Fibroblast of lung (primary cell): ENCODE measurements at regions not wholly inside any gene's neighbourhood (a gene's known extent, or its start where the extent isn't known, plus 50 kb on each side); places are given as distances from the start of the nearest gene placed in this dataset.
"Not testable (repeated sequence)": the region's sequence is repeated elsewhere in the genome, so short reads cannot be mapped to it uniquely, and the experiment has no call there.

ENCODE experiments used
- DNase-seq, 2 donors: peaks; one replicate each; pipeline versions ENCODE4 v3.0.0 to v3.0.0-alpha.2; 2010; ENCODE audit warnings: low read depth in 2 of 2
- H2AFZ ChIP-seq: 2 replicates; pipeline ENCODE4 v1.5.1; 2012; ENCODE audit warnings: low read length, control low read depth, inconsistent platforms
- H3K27ac ChIP-seq: 2 replicates; pipeline ENCODE4 v1.5.1; 2011; ENCODE audit warnings: low read length, control low read depth; ENCODE audit not compliant: insufficient read depth
- H3K27me3 ChIP-seq: 2 replicates; pipeline ENCODE4 v1.5.1; 2011; ENCODE audit warnings: mild to moderate bottlenecking, low read length; ENCODE audit not compliant: control insufficient read depth, insufficient read depth
- H3K36me3 ChIP-seq: 2 replicates; pipeline ENCODE4 v1.5.1; 2011; ENCODE audit warnings: low read length; ENCODE audit not compliant: control insufficient read depth, insufficient read depth
- H3K4me1 ChIP-seq: 2 replicates; pipeline ENCODE4 v1.5.1; 2011; ENCODE audit warnings: low read length; ENCODE audit not compliant: control insufficient read depth, insufficient read depth; ENCODE audit errors: extremely low read depth
- H3K4me2 ChIP-seq: 2 replicates; pipeline ENCODE4 v1.5.1; 2011; ENCODE audit warnings: low read length, control low read depth; ENCODE audit not compliant: insufficient read depth; ENCODE audit errors: extremely low read depth
- H3K4me3 ChIP-seq, 4 experiments: fragments of 200-600 bp in 1 of 4; sonication (generic) in 1 of 4; replicated peaks in 1 of 4; 2 replicates each; pipeline ENCODE4 v1.5.1; 2011 to 2016; ENCODE audit warnings: low read length in 4 of 4, low read depth in 3 of 4, mild to moderate bottlenecking in 3 of 4, control low read depth in 2 of 4, inconsistent platforms in 1 of 4, mixed read lengths in 1 of 4; ENCODE audit not compliant: insufficient read depth in 1 of 4; ENCODE audit errors: control extremely low read depth in 1 of 4
- H3K79me2 ChIP-seq: 2 replicates; pipeline ENCODE4 v1.5.1; 2012; ENCODE audit warnings: mild to moderate bottlenecking, low read length, inconsistent platforms; ENCODE audit not compliant: control insufficient read depth, insufficient read depth
- H3K9ac ChIP-seq: 2 replicates; pipeline ENCODE4 v1.5.1; 2011; ENCODE audit warnings: mild to moderate bottlenecking, low read length, control low read depth; ENCODE audit not compliant: insufficient read depth
- H3K9me3 ChIP-seq: 2 replicates; pipeline ENCODE4 v1.5.1; 2012; ENCODE audit warnings: low read depth, low read length; ENCODE audit not compliant: control insufficient read depth, insufficient read depth
- H4K20me1 ChIP-seq: 2 replicates; pipeline ENCODE4 v1.5.1; 2011; ENCODE audit warnings: low read length; ENCODE audit not compliant: control insufficient read depth, insufficient read depth; ENCODE audit errors: extremely low read depth
- CTCF ChIP-seq, 2 donors: IDR thresholded peaks in 1 of 2; conservative IDR thresholded peaks in 1 of 2; 1 replicate in 1 of 2; 2 replicates in 1 of 2; pipeline ENCODE4 v1.5.1; 2011 to 2012; ENCODE audit warnings: low read length in 2 of 2, control low read depth in 1 of 2, inconsistent platforms in 1 of 2, low read depth in 1 of 2, mild to moderate bottlenecking in 1 of 2
- EZH2 ChIP-seq: IDR thresholded peaks from 2 replicates; pipeline ENCODE4 v1.5.1; 2012; ENCODE audit warnings: low read length, control low read depth, mild to moderate bottlenecking; ENCODE audit errors: missing control alignments

- Histone ChIP-seq H3K27ac (no peak overlapping the region), H3K4me1 (no peaks in the 10 kb centered on the region), H3K79me2 (no peaks in the 10 kb centered on the region), H2AFZ (no peak overlapping the region), H4K20me1 (no peaks in the 10 kb centered on the region), H3K27me3 (no peaks in the 10 kb centered on the region), H3K9me3 (no peaks in the 10 kb centered on the region), H3K36me3 (no peaks in the 10 kb centered on the region), H3K4me2 (no peak overlapping the region), H3K4me3 (no peak overlapping the region), H3K9ac (no peak overlapping the region)
- no peak for DNase-seq
- TF ChIP-seq CTCF (conservative IDR thresholded peaks at IDR 0.05 in 1 of 2, IDR thresholded peaks at IDR 0.05 in 1 of 2; ENCODE audit: low read depth in 1 of 2, low read length in 2 of 2): no peak
- TF ChIP-seq EZH2: no peak
These were observed 137.1 kb upstream of the RAB4A start for GRCh38 chr1:229133811-229134210.

GRCh38 chr1:229134381-229135217 is 136.3 kb upstream of the RAB4A start:
- not testable (repeated sequence) for H3K9me3 ChIP-seq, H2AFZ ChIP-seq, H3K27me3 ChIP-seq, H3K27ac ChIP-seq, H3K4me1 ChIP-seq, H3K4me2 ChIP-seq, H4K20me1 ChIP-seq, H3K9ac ChIP-seq, DNase-seq, H3K36me3 ChIP-seq, H3K79me2 ChIP-seq, H3K4me3 ChIP-seq

- no peaks in the 10 kb centered on the region for H3K36me3 ChIP-seq
- TF ChIP-seq EZH2 (no peak), CTCF (conservative IDR thresholded peaks at IDR 0.05 in 1 of 2, IDR thresholded peaks at IDR 0.05 in 1 of 2; ENCODE audit: low read depth in 1 of 2, low read length in 2 of 2) (no peak)
- no peaks in the 10 kb centered on the region for H3K9me3 ChIP-seq
- H3K27ac ChIP-seq: no peak overlapping the region
- no peak overlapping the region for H2AFZ ChIP-seq
- H3K4me1 ChIP-seq: no peaks in the 10 kb centered on the region
- no peak for DNase-seq
- no peak overlapping the region for H3K9ac ChIP-seq
- H3K4me2 ChIP-seq: no peak overlapping the region
- no peaks in the 10 kb centered on the region for H4K20me1 ChIP-seq
- no peaks in the 10 kb centered on the region for H3K27me3 ChIP-seq
- no peaks in the 10 kb centered on the region for H3K79me2 ChIP-seq
- H3K4me3 ChIP-seq: no peak overlapping the region
These were observed 135.1 kb upstream of the RAB4A start for GRCh38 chr1:229135773-229136172.
